ENCODE measurements at regions not wholly inside any gene's neighbourhood (a gene's known extent, or its start where the extent isn't known, plus 50 kb on each side); places are given as distances from the start of the nearest gene placed in this dataset.

GRCh38 chr14:28681681-28682080, 84.9 kb upstream of the FOXG1 start:
- no peak overlapping the region for H3K4me3 ChIP-seq (ENCODE audit: low read depth, low read length)
- no peaks in the 10 kb centered on the region for H3K9me3 ChIP-seq (ENCODE audit: control insufficient read depth, insufficient read depth, low read length)
- no peaks in the 10 kb centered on the region for H3K36me3 ChIP-seq (ENCODE audit: control insufficient read depth, insufficient read depth, low read length)
- no peaks in the 10 kb centered on the region for H3K4me1 ChIP-seq (ENCODE audit: control insufficient read depth, insufficient read depth, low read length)
- no peaks in the 10 kb centered on the region for H3K27me3 ChIP-seq (ENCODE audit: control insufficient read depth, insufficient read depth, low read length)
- H3K9ac ChIP-seq (ENCODE audit: low read depth, low read length) = no peak overlapping the region

DNA sequence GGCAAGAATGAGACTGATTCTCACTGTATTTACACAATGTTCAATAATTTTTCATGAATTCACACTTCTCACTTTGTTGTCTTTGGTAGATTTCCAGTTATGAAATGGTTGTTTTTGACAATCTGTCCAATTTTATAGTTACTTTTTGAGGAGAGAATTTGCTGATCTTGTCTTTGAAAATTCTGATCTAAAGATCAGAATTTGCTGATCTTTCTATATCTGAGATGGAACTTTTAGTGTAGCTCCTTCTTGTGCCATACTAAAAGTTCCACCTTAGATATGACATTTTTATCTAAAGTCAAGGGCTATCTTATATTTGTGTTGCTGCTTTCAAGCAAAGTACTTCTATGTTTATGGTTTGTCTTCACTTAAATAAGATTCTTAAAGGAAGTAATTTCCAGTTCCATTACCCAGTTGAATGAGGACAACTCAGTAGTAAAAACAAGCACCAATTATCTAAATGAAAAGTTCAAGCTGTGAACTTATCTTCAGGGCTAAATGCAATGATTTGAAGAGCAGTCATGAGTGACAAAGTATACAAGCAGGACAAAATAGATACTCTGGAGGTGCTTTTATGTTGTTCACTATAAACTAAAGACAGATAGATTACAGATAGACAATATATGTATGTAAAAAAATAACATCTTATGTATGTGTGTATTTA, 76.4 kb upstream of the FOXG1 start:
- no peaks in the 10 kb centered on the region for H3K36me3 ChIP-seq (ENCODE audit: control insufficient read depth, insufficient read depth, low read length)
- H3K9ac ChIP-seq (ENCODE audit: low read depth, low read length) = no peak overlapping the region
- H3K27me3 ChIP-seq (ENCODE audit: control insufficient read depth, insufficient read depth, low read length) = no peaks in the 10 kb centered on the region
- no peaks in the 10 kb centered on the region for H3K9me3 ChIP-seq (ENCODE audit: control insufficient read depth, insufficient read depth, low read length)
- no peak overlapping the region for H3K4me3 ChIP-seq (ENCODE audit: low read depth, low read length)
- no peaks in the 10 kb centered on the region for H3K4me1 ChIP-seq (ENCODE audit: control insufficient read depth, insufficient read depth, low read length)

GRCh38 chr14:28695109-28695508, 71.5 kb upstream of the FOXG1 start:
- no peaks in the 10 kb centered on the region for H3K4me1 ChIP-seq (ENCODE audit: control insufficient read depth, insufficient read depth, low read length)
- H3K9me3 ChIP-seq (ENCODE audit: control insufficient read depth, insufficient read depth, low read length) = no peaks in the 10 kb centered on the region
- no peaks in the 10 kb centered on the region for H3K27me3 ChIP-seq (ENCODE audit: control insufficient read depth, insufficient read depth, low read length)
- no peak overlapping the region for H3K9ac ChIP-seq (ENCODE audit: low read depth, low read length)
- no peaks in the 10 kb centered on the region for H3K36me3 ChIP-seq (ENCODE audit: control insufficient read depth, insufficient read depth, low read length)
- no peak overlapping the region for H3K4me3 ChIP-seq (ENCODE audit: low read depth, low read length)

DNA sequence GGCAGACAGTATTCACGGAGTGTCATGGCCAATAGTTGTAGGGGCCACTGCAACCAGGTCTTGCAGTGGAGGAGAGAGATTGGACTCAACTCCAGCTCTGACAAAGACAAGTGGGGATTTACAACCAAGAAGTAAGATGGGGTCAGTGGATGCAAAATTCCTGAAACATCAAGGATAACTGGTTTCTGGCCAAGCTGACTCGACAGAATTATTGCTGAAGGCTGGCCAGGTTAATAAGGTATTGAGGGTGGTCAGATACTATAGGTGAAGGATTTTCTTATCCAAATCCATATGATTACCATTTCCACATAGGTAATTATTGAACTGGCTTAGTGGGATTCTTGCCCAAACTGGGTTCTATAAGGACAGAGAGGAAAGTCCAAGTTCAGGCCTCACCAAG, 64.9 kb upstream of the FOXG1 start:
- Histone ChIP-seq H3K4me1 (ENCODE audit: control insufficient read depth, insufficient read depth, low read length) (no peaks in the 10 kb centered on the region), H3K27me3 (ENCODE audit: control insufficient read depth, insufficient read depth, low read length) (no peaks in the 10 kb centered on the region), H3K4me3 (ENCODE audit: low read depth, low read length) (no peak overlapping the region), H3K9ac (ENCODE audit: low read depth, low read length) (no peak overlapping the region), H3K9me3 (ENCODE audit: control insufficient read depth, insufficient read depth, low read length) (no peaks in the 10 kb centered on the region), H3K36me3 (ENCODE audit: control insufficient read depth, insufficient read depth, low read length) (no peaks in the 10 kb centered on the region)

DNA sequence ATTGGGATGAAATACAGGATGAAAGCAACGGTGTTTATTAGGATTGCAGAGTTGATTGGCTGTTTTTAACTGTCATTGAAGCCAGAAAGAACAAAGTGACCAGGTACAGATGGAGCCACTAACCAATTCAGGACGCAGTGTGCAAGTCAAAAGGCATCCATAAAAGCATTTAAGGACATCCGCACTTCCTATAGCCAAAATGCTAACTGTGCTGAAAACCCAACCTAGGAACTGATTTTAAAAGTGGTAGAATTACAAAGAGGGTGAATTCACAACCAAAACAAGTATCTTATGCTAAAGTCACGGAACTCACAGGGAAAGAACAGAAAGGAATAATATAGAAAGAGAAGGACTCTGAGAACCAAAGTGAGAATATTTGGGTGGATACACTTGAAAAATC, 63.1 kb upstream of the FOXG1 start:
- H3K4me3 ChIP-seq (ENCODE audit: low read depth, low read length) = no peak overlapping the region
- no peaks in the 10 kb centered on the region for H3K36me3 ChIP-seq (ENCODE audit: control insufficient read depth, insufficient read depth, low read length)
- no peaks in the 10 kb centered on the region for H3K27me3 ChIP-seq (ENCODE audit: control insufficient read depth, insufficient read depth, low read length)
- H3K9me3 ChIP-seq (ENCODE audit: control insufficient read depth, insufficient read depth, low read length) = no peaks in the 10 kb centered on the region
- H3K9ac ChIP-seq (ENCODE audit: low read depth, low read length) = no peak overlapping the region
- no peaks in the 10 kb centered on the region for H3K4me1 ChIP-seq (ENCODE audit: control insufficient read depth, insufficient read depth, low read length)

- Histone ChIP-seq H3K4me3 (ENCODE audit: low read depth, low read length) (no peak overlapping the region), H3K4me1 (ENCODE audit: control insufficient read depth, insufficient read depth, low read length) (no peaks in the 10 kb centered on the region), H3K9ac (ENCODE audit: low read depth, low read length) (no peak overlapping the region), H3K36me3 (ENCODE audit: control insufficient read depth, insufficient read depth, low read length) (no peaks in the 10 kb centered on the region), H3K9me3 (ENCODE audit: control insufficient read depth, insufficient read depth, low read length) (no peaks in the 10 kb centered on the region), H3K27me3 (ENCODE audit: control insufficient read depth, insufficient read depth, low read length) (no peaks in the 10 kb centered on the region)
Measured at GRCh38 chr14:28704153-28704552, 62.4 kb upstream of the FOXG1 start.

DNA sequence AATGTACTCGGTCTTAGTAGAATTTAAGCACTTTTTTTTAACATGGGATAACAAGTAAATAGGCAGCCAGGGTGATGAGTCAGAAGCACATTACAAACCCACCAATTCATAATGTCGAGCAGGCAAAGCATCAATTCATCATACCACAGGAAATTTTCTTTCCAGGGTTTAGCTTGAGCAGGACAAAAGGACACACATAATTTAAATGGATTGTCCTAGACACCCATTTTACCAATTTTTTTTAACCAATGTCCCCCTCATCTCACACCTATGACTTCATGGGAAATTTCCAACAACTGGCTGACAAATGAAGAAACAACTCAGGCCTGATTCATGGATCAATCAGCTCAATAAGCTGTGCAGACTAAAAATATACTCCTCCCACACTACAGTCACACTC, 58.8 kb upstream of the FOXG1 start:
- Histone ChIP-seq H3K9ac (ENCODE audit: low read depth, low read length) (no peak overlapping the region), H3K9me3 (ENCODE audit: control insufficient read depth, insufficient read depth, low read length) (no peaks in the 10 kb centered on the region), H3K27me3 (ENCODE audit: control insufficient read depth, insufficient read depth, low read length) (no peaks in the 10 kb centered on the region), H3K36me3 (ENCODE audit: control insufficient read depth, insufficient read depth, low read length) (no peaks in the 10 kb centered on the region), H3K4me3 (ENCODE audit: low read depth, low read length) (no peak overlapping the region), H3K4me1 (ENCODE audit: control insufficient read depth, insufficient read depth, low read length) (no peaks in the 10 kb centered on the region)

DNA sequence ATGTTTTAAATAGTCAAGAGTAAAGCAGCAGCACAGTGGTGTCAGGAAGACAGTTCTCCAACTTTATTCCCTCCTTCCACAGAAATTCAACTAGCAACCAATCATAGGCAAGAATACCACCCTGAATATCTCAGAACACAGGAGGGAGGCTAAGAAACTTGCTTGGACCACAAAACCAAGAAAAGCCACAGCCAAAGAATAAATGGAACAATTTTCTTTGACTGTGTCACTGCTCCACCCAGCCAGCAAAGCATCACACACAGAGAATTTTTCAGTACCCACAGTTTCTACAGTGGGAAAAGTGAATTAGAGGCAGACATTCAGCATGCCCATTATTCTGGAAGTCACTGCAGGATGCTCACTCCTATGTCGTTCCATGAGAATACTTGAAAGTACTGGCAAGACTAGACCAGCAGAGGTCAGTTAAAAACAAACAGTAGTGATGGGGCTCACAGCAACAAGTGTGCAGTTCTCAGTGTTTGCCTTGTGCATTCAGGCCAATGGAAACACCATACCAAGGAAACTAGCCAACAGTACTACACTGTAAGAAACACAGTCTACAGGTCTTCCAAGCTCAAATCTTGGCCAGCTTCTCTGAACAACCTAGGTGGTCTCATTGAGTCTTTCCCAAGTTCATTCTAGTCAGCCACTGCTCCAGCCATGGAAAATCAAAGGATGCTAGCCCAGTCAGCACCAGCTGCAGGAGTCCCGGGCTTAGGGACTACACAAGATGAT, 56.8 kb upstream of the FOXG1 start:
- Histone ChIP-seq H3K9ac (ENCODE audit: low read depth, low read length) (no peak overlapping the region), H3K4me1 (ENCODE audit: control insufficient read depth, insufficient read depth, low read length) (no peaks in the 10 kb centered on the region), H3K4me3 (ENCODE audit: low read depth, low read length) (no peak overlapping the region), H3K9me3 (ENCODE audit: control insufficient read depth, insufficient read depth, low read length) (no peaks in the 10 kb centered on the region), H3K36me3 (ENCODE audit: control insufficient read depth, insufficient read depth, low read length) (no peaks in the 10 kb centered on the region), H3K27me3 (ENCODE audit: control insufficient read depth, insufficient read depth, low read length) (no peaks in the 10 kb centered on the region)
